ENCODE measurements at regions not wholly inside any gene's neighbourhood (a gene's known extent, or its start where the extent isn't known, plus 50 kb on each side); places are given as distances from the start of the nearest gene placed in this dataset.

- intact Hi-C loops (cut with DNase I; ENCODE audit: low total_unique reads), result loop anchor here (10.0 kb wide), 1 partner anchor 1384 kb away; no protein-coding TSS in a partner anchor
- TF ChIP-seq POLR2A (IDR thresholded peaks at IDR 0.05) (no peak), CTCF (IDR thresholded peaks at IDR 0.05) (no peak)
- no peak for DNase-seq (ENCODE audit: low spot score in 2 of 2)
- H3K4me3 ChIP-seq (ENCODE audit: low read depth, poor library complexity, severe bottlenecking), result no peak overlapping the region
- 98 to 99% methylated on average over 4 of the region's 4 CpGs for WGBS, 2 donors
Measured at GRCh38 chr12:23210573-23210972, 585.6 kb downstream of the ETNK1 start.

GRCh38 chr12:23211384-23212320 is 586.7 kb downstream of the ETNK1 start:
- intact Hi-C loops (cut with DNase I; ENCODE audit: low total_unique reads), result loop anchor here (10.0 kb wide), 1 partner anchor 1383 kb away; no protein-coding TSS in a partner anchor
- 56 to 73% methylated on average over 7 of the region's 7 CpGs for WGBS, 2 donors
- no peak overlapping the region for H3K4me3 ChIP-seq (ENCODE audit: low read depth, poor library complexity, severe bottlenecking)
- TF ChIP-seq POLR2A (IDR thresholded peaks at IDR 0.05) (no peak), CTCF (IDR thresholded peaks at IDR 0.05) (no peak)
- DNase-seq (ENCODE audit: low spot score in 2 of 2), result no peak

- DNase-seq (ENCODE audit: low spot score in 2 of 2), result no peak
- no peak overlapping the region for H3K4me3 ChIP-seq (ENCODE audit: low read depth, poor library complexity, severe bottlenecking)
- TF ChIP-seq CTCF (IDR thresholded peaks at IDR 0.05) (no peak), POLR2A (IDR thresholded peaks at IDR 0.05) (no peak)
- intact Hi-C loops (cut with DNase I; ENCODE audit: low total_unique reads), result loop anchor here (10.0 kb wide), 1 partner anchor 1378 kb away; no protein-coding TSS in a partner anchor
Measured at GRCh38 chr12:23217158-23217557, 592.2 kb downstream of the ETNK1 start.

GRCh38 chr12:23217667-23218066 is 592.7 kb downstream of the ETNK1 start:
- 68% methylated on average over 2 of the region's 2 CpGs for WGBS, 2 donors
- intact Hi-C loops (cut with DNase I; ENCODE audit: low total_unique reads), result loop anchor here (10.0 kb wide), 1 partner anchor 1377 kb away; no protein-coding TSS in a partner anchor

GRCh38 chr12:23221066-23221465 is 596.1 kb downstream of the ETNK1 start:
- intact Hi-C loops (cut with DNase I; ENCODE audit: low total_unique reads), result no loop called here
- no peak for TF ChIP-seq POLR2A (IDR thresholded peaks at IDR 0.05)
- no peak for TF ChIP-seq CTCF (IDR thresholded peaks at IDR 0.05)
- 60 to 68% methylated on average over 4 of the region's 4 CpGs for WGBS, 2 donors

More at GRCh38 chr12:23217667-23218066, 592.7 kb downstream of the ETNK1 start:
- TF ChIP-seq CTCF (IDR thresholded peaks at IDR 0.05) (no peak), POLR2A (IDR thresholded peaks at IDR 0.05) (no peak)
- no peak for DNase-seq (ENCODE audit: low spot score in 2 of 2)
- no peak overlapping the region for H3K4me3 ChIP-seq (ENCODE audit: low read depth, poor library complexity, severe bottlenecking)

More at GRCh38 chr12:23221066-23221465, 596.1 kb downstream of the ETNK1 start:
- no peak overlapping the region for H3K4me3 ChIP-seq (ENCODE audit: low read depth, poor library complexity, severe bottlenecking)
- DNase-seq (ENCODE audit: low spot score in 2 of 2), result no peak

Measured in lower leg skin (tissue), 4 donors.